HEK293T (cell line): ENCODE measurements at regions not wholly inside any gene's neighbourhood (a gene's known extent, or its start where the extent isn't known, plus 50 kb on each side); places are given as distances from the start of the nearest gene placed in this dataset.

ENCODE experiments used
- CTCF ChIA-PET: fragments of 350-600 bp; formaldehyde crosslinking; extraction: SDS; loops from one replicate; lab custom pipeline; 2021; ENCODE audit warnings: antibody characterized with exemption, inconsistent platforms; lab: Yijun Ruan, JAX
- POLR2A ChIA-PET: fragments of 350-600 bp; formaldehyde crosslinking; extraction: SDS; loops from one replicate; lab custom pipeline; 2020; ENCODE audit warnings: antibody characterized with exemption, inconsistent platforms; lab: Yijun Ruan, JAX
- DNase-seq: peaks from one replicate; pipeline ENCODE4 v3.0.0; 2012; ENCODE audit warnings: mixed read lengths; ENCODE audit errors: extremely low spot score
- ARNT ChIP-seq: fragments of 450-650 bp; IDR thresholded peaks from 2 replicates; pipeline ENCODE4 v1.6.1; 2017; ENCODE audit warnings: mild to moderate bottlenecking
- BHLHE40 ChIP-seq: fragments of 450-650 bp; IDR thresholded peaks from 2 replicates; pipeline ENCODE4 v1.6.1; 2016; ENCODE audit warnings: mild to moderate bottlenecking, moderate library complexity, borderline replicate concordance
- CTBP1 ChIP-seq: fragments of 450-650 bp; IDR thresholded peaks from 2 replicates; pipeline ENCODE4 v1.6.1; 2016; ENCODE audit warnings: borderline replicate concordance
- ELF4 ChIP-seq: fragments of 450-650 bp; IDR thresholded peaks from 2 replicates; pipeline ENCODE4 v1.6.1; 2017; ENCODE audit warnings: antibody characterized with exemption
- FOXA1 ChIP-seq: fragments of 450-650 bp; IDR thresholded peaks from 2 replicates; pipeline ENCODE4 v1.6.1; 2016; ENCODE audit warnings: mild to moderate bottlenecking
- FOXK2 ChIP-seq: fragments of 450-650 bp; IDR thresholded peaks from 2 replicates; pipeline ENCODE4 v1.6.1; 2016; ENCODE audit warnings: mild to moderate bottlenecking
- FOXM1 ChIP-seq: fragments of 450-650 bp; IDR thresholded peaks from 2 replicates; pipeline ENCODE4 v1.6.1; 2017; ENCODE audit warnings: mild to moderate bottlenecking, borderline replicate concordance
- HDGF ChIP-seq: fragments of 450-650 bp; IDR thresholded peaks from 2 replicates; pipeline ENCODE4 v1.6.1; 2017; ENCODE audit warnings: antibody characterized with exemption, borderline replicate concordance
- L3MBTL2 ChIP-seq: fragments of 450-650 bp; conservative IDR thresholded peaks from 2 replicates; pipeline ENCODE4 v1.6.1; 2016; ENCODE audit warnings: mild to moderate bottlenecking
- LEF1 ChIP-seq: fragments of 450-650 bp; IDR thresholded peaks from 2 replicates; pipeline ENCODE4 v1.6.1; 2017; ENCODE audit warnings: mild to moderate bottlenecking, borderline replicate concordance
- NFRKB ChIP-seq: fragments of 450-650 bp; IDR thresholded peaks from 2 replicates; pipeline ENCODE4 v1.6.1; 2016; ENCODE audit warnings: mild to moderate bottlenecking, moderate library complexity
- PKNOX1 ChIP-seq: fragments of 450-650 bp; IDR thresholded peaks from 2 replicates; pipeline ENCODE4 v1.6.1; 2016
- SP1 ChIP-seq: fragments of 450-650 bp; IDR thresholded peaks from 2 replicates; pipeline ENCODE4 v1.6.1; 2017
- SUZ12 ChIP-seq: fragments of 450-650 bp; IDR thresholded peaks from 2 replicates; pipeline ENCODE4 v1.6.1; 2016; ENCODE audit warnings: mild to moderate bottlenecking
- TARDBP ChIP-seq: fragments of 450-650 bp; IDR thresholded peaks from 2 replicates; pipeline ENCODE4 v1.6.1; 2016
- ZNF384 ChIP-seq: fragments of 450-650 bp; IDR thresholded peaks from 2 replicates; pipeline ENCODE4 v1.6.1; 2016

GRCh38 chr22:26097840-26098239 lies 71.4 kb upstream of the SEZ6L start:
- no peak for DNase-seq
- CTCF ChIA-PET, result no interaction called here
- POLR2A ChIA-PET, result no interaction called here
- TF ChIP-seq TARDBP (no peak), SP1 (no peak), PKNOX1 (no peak), FOXM1 (no peak), LEF1 (no peak), NFRKB (no peak), ELF4 (no peak), FOXK2 (no peak), SUZ12 (no peak), BHLHE40 (no peak), FOXA1 (no peak), HDGF (no peak), ZNF384 (no peak), ARNT (no peak), CTBP1 (no peak), L3MBTL2 (no peak)

- POLR2A ChIA-PET, result no interaction called here
- CTCF ChIA-PET, result no interaction called here
- DNase-seq, result no peak
- no peak for TF ChIP-seq CTBP1
These were observed 66.2 kb upstream of the SEZ6L start for GRCh38 chr22:26103023-26103422.

GRCh38 chr22:26106412-26106811 lies 62.9 kb upstream of the SEZ6L start:
- DNase-seq, result no peak
- CTCF ChIA-PET, result no interaction called here

DNA sequence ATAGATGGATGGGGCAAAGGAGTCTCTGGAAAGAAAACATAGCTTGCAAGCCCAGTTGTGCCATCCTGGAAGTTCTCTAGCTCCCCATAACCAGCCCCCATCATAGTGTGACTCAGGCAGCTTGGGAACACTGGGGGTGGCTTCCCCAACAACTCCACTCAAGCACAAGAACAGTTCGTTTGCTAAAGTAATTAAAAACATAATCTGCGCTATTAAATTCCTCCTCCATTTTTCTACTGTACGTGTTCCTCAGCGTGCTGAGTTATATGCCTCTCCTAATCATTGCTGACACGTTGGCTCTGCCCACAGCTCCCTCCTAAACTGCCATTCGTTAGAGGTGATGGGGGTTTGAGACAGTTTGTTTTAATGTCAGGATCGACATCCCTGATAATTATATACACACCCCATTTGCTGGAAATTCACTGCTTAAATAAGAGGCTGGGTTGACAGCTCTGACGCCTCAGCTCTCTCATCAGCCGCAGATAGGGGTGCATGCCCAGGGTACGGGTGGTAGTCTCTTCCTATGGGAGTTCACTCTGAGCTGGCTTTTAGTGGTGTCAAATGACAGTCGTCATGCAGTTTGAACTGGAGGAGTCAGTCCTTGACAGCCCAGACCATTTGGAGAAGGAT lies 59.5 kb upstream of the SEZ6L start:
- CTCF ChIA-PET, result no interaction called here
- no peak for DNase-seq
- POLR2A ChIA-PET, result no interaction called here
- no peak for TF ChIP-seq SP1
- TF ChIP-seq BHLHE40, result no peak
- TF ChIP-seq PKNOX1, result no peak
- no peak for TF ChIP-seq ARNT
- no peak for TF ChIP-seq HDGF
- TF ChIP-seq TARDBP, result no peak
- no peak for TF ChIP-seq ELF4
- TF ChIP-seq FOXA1, result no peak

More at GRCh38 chr22:26106412-26106811, 62.9 kb upstream of the SEZ6L start:
- TF ChIP-seq LEF1 (no peak), TARDBP (no peak), ZNF384 (no peak), CTBP1 (no peak), FOXK2 (no peak), ARNT (no peak), FOXA1 (no peak), BHLHE40 (no peak), FOXM1 (no peak), L3MBTL2 (no peak), ELF4 (no peak)
- POLR2A ChIA-PET, result no interaction called here

DNA sequence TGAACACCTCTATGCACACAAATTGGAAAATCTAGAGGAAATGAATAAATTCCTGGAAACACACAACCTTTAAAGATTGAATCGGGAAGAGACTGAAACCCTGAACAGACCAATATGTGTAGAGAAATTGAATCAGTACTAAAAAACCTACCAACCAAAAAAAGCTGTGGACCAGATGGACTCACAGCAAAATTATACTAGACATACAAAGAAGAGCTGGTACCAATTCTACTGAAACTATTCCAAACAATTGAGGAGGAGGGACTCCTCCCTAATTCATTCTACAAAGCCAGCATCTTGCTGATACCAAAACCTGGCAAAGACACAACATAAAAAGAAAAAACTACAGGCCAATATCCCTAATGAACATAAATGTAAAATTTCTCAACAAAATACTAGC lies 54.4 kb upstream of the SEZ6L start:
- POLR2A ChIA-PET, result interaction anchor here (0.7 kb wide), 1 partner anchor 55 kb away, joined by 3 read pairs; no protein-coding TSS in a partner anchor
- CTCF ChIA-PET, result interaction anchor here (1.5 kb wide), 1 partner anchor 58 kb away, joined by 3 read pairs; no protein-coding TSS in a partner anchor
- TF ChIP-seq FOXA1 (no peak), L3MBTL2 (no peak), BHLHE40 (no peak), ZNF384 (no peak), TARDBP (no peak), SP1 (no peak), FOXK2 (no peak), ELF4 (no peak), LEF1 (no peak), ARNT (no peak), SUZ12 (no peak), FOXM1 (no peak), PKNOX1 (no peak), CTBP1 (no peak), HDGF (no peak)
- DNase-seq, result no peak

DNA sequence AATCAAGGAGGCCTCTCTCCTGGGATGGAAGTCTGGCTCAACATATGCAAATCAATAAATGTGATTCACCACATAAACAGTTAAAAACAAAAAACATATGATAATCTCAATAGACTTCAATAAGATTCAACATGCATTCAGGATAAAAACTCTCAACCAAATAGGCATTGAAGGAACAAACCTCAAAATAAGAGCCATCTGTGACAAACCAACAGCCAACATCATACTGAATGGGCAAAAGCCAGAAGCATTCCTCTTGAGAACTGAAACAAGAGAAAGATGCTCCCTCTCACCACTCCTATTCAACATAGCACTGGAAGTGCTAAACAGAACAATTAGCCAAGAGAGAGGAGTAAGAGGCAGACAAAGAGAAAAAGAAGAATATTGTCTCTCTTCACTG lies 54.0 kb upstream of the SEZ6L start:
- CTCF ChIA-PET, result interaction anchor here (1.5 kb wide), 1 partner anchor 57 kb away, joined by 3 read pairs; no protein-coding TSS in a partner anchor
- DNase-seq, result no peak
- POLR2A ChIA-PET, result no interaction called here
- TF ChIP-seq FOXA1, result no peak
- TF ChIP-seq HDGF, result no peak
- TF ChIP-seq PKNOX1, result no peak
- no peak for TF ChIP-seq TARDBP
- no peak for TF ChIP-seq NFRKB
- TF ChIP-seq L3MBTL2, result no peak
- no peak for TF ChIP-seq FOXK2
- TF ChIP-seq ARNT, result no peak
- TF ChIP-seq ELF4, result no peak
- no peak for TF ChIP-seq SP1
- no peak for TF ChIP-seq SUZ12
- TF ChIP-seq BHLHE40, result no peak
- no peak for TF ChIP-seq FOXM1
- TF ChIP-seq CTBP1, result no peak
- TF ChIP-seq LEF1, result no peak
- TF ChIP-seq ZNF384, result no peak
